ENCODE measurements at regions not wholly inside any gene's neighbourhood (a gene's known extent, or its start where the extent isn't known, plus 50 kb on each side); places are given as distances from the start of the nearest gene placed in this dataset.

- Mint-ChIP-seq H3K36me3 (no peaks in the 10 kb centered on the region), H3K4me3 (no peak overlapping the region), H3K27me3 (ENCODE audit: low read depth in 3 of 3) (peaks cover 7 to 13% (median 9%) of the 10 kb centered on the region in 3 donors), H3K4me1 (no peaks in the 10 kb centered on the region), H3K9me3 (peaks cover 0 to 8% (median 2%) of the 10 kb centered on the region in 7 donors), H3K27ac (no peak overlapping the region)
- no peaks in the 10 kb centered on the region for H4K20me1 ChIP-seq (ENCODE audit: insufficient read depth, low read length)
- no peaks in the 10 kb centered on the region for H3K79me2 ChIP-seq (ENCODE audit: insufficient read depth, low read length)
- H3K4me1 ChIP-seq (ENCODE audit: control insufficient read depth in 1 of 2, insufficient read depth in 2 of 2, low read length in 2 of 2), result no peaks in the 10 kb centered on the region
- no peak for DNase-seq
- WGBS (ENCODE audit: insufficient coverage), result 92% methylated on average over 5 of the region's 6 CpGs
- H3K9me3 ChIP-seq (replicated peaks in 1 of 2; ENCODE audit: control insufficient read depth in 1 of 2, insufficient read depth in 1 of 2, low read length in 2 of 2), result no peaks in the 10 kb centered on the region
- no peaks in the 10 kb centered on the region for H3K27me3 ChIP-seq (ENCODE audit: control insufficient read depth in 2 of 2, insufficient read depth in 2 of 2, low read length in 2 of 2)
- H3K27ac ChIP-seq (ENCODE audit: low read depth in 1 of 2, low read length in 2 of 2), result no peak overlapping the region
- no peaks in the 10 kb centered on the region for H3K36me3 ChIP-seq (replicated peaks in 1 of 2; ENCODE audit: control insufficient read depth in 1 of 2, insufficient read depth in 2 of 2, low read length in 2 of 2)
- H2AFZ ChIP-seq (ENCODE audit: insufficient read depth, low read depth, low read length, poor library complexity, severe bottlenecking), result no peak overlapping the region
- intact Hi-C loops (cut with micrococcal nuclease), result no loop called here
- TF ChIP-seq CTCF (IDR thresholded peaks at IDR 0.05), result no peak
- no peak overlapping the region for H3K4me3 ChIP-seq (replicated peaks in 1 of 3; ENCODE audit: low read depth in 2 of 3, low read length in 3 of 3)
- H3K9ac ChIP-seq (ENCODE audit: insufficient read depth, low read length, poor library complexity, severe bottlenecking), result no peak overlapping the region
- no peak overlapping the region for H3K4me2 ChIP-seq (replicated peaks; ENCODE audit: extremely low read depth, low read length, poor library complexity, severe bottlenecking)
Measured at GRCh38 chr2:45093663-45094062, 84.4 kb upstream of the SIX2 start.

- H3K27ac Mint-ChIP-seq, result no peak overlapping the region
- Histone ChIP-seq H3K27me3 (ENCODE audit: control insufficient read depth in 2 of 2, insufficient read depth in 2 of 2, low read length in 2 of 2) (no peaks in the 10 kb centered on the region), H3K4me3 (replicated peaks in 1 of 3; ENCODE audit: low read depth in 2 of 3, low read length in 3 of 3) (no peak overlapping the region), H3K9ac (ENCODE audit: insufficient read depth, low read length, poor library complexity, severe bottlenecking) (no peak overlapping the region), H2AFZ (ENCODE audit: insufficient read depth, low read depth, low read length, poor library complexity, severe bottlenecking) (no peak overlapping the region), H3K36me3 (replicated peaks in 1 of 2; ENCODE audit: control insufficient read depth in 1 of 2, insufficient read depth in 2 of 2, low read length in 2 of 2) (no peaks in the 10 kb centered on the region), H3K79me2 (ENCODE audit: insufficient read depth, low read length) (no peaks in the 10 kb centered on the region), H3K4me2 (replicated peaks; ENCODE audit: extremely low read depth, low read length, poor library complexity, severe bottlenecking) (no peak overlapping the region), H3K27ac (ENCODE audit: low read depth in 1 of 2, low read length in 2 of 2) (no peak overlapping the region), H4K20me1 (ENCODE audit: insufficient read depth, low read length) (no peaks in the 10 kb centered on the region), H3K4me1 (ENCODE audit: control insufficient read depth in 1 of 2, insufficient read depth in 2 of 2, low read length in 2 of 2) (no peaks in the 10 kb centered on the region), H3K9me3 (replicated peaks in 1 of 2; ENCODE audit: control insufficient read depth in 1 of 2, insufficient read depth in 1 of 2, low read length in 2 of 2) (no peaks in the 10 kb centered on the region)
- intact Hi-C loops (cut with micrococcal nuclease), result no loop called here
- WGBS (ENCODE audit: insufficient coverage), result 90% methylated on average over 2 of the region's 5 CpGs
- H3K4me1 Mint-ChIP-seq, result no peaks in the 10 kb centered on the region
- no peak overlapping the region for H3K4me3 Mint-ChIP-seq
- TF ChIP-seq CTCF (IDR thresholded peaks at IDR 0.05), result no peak
- no peak for DNase-seq
- peaks cover 7 to 13% (median 7%) of the 10 kb centered on the region in 3 donors for H3K27me3 Mint-ChIP-seq (ENCODE audit: low read depth in 3 of 3)
- H3K9me3 Mint-ChIP-seq, result peaks cover 0 to 8% (median 2%) of the 10 kb centered on the region in 7 donors
- no peaks in the 10 kb centered on the region for H3K36me3 Mint-ChIP-seq
Measured at GRCh38 chr2:45093181-45093580, 83.9 kb upstream of the SIX2 start.

Data from CD14-positive monocyte (primary cell).